ENCODE measurements at regions not wholly inside any gene's neighbourhood (a gene's known extent, or its start where the extent isn't known, plus 50 kb on each side); places are given as distances from the start of the nearest gene placed in this dataset.
"Not testable (repeated sequence)": the region's sequence is repeated elsewhere in the genome, so short reads cannot be mapped to it uniquely, and the experiment has no call there.

DNA sequence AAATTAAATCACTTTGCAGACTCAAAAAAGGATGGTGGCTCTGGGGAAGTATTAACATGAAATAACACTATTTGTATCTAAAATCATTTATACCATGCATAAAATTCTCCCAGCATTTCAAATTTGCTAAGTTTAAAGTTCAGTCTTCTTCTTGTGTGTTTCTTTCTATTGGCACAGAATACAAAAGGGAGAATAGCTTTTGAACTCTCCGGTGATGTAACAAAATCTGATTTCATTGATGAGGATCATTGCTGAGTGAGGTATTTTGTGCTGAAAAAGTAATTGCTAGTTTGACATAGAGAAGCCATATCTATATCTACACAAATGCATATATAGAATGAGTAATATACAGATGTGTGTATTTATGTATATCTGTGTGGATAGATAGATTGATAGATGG, 174.8 kb downstream of the LACC1 start:
- DNase-seq (ENCODE audit: low read depth in 3 of 3), result no peak

DNA sequence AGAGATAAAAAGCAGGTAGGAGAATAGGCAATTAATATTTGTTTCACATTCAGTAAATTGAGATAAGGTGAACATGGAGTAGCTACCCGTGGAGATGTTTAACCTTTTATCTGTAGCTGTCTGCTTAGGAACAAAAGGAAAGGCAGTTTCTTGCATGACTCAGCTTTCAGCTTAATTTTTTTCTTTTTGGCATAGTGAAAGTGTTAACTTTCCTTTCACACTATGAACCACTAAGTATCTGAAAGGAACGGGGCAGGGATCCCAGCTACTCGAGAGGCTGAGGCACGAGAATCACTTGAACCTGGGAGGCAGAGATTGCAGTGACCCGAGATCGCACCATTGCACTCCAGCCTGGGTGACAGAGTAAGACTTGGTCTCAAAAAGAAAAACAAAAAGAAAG, 176.0 kb downstream of the LACC1 start:
- not testable (repeated sequence) for DNase-seq (ENCODE audit: low read depth in 3 of 3)

DNA sequence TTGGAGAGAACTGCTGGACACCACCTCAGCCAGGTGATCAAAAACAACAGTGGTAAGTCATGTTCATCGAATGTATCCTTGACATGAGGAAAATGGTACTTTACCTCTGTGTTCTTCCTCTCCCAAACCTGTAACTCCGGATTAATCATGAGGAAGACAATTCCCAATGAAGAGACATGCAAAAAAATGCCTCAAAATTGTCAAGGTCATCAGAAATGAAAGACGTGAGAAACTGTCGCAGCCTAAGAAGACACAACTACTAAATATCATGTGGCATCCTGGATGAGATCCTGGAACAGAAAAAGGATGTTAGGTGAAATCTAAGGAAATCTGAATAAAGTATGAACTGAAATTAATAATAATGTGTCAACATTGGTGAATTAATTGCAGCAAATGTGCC, 178.4 kb downstream of the LACC1 start:
- no peak for DNase-seq (ENCODE audit: low read depth in 3 of 3)

DNA sequence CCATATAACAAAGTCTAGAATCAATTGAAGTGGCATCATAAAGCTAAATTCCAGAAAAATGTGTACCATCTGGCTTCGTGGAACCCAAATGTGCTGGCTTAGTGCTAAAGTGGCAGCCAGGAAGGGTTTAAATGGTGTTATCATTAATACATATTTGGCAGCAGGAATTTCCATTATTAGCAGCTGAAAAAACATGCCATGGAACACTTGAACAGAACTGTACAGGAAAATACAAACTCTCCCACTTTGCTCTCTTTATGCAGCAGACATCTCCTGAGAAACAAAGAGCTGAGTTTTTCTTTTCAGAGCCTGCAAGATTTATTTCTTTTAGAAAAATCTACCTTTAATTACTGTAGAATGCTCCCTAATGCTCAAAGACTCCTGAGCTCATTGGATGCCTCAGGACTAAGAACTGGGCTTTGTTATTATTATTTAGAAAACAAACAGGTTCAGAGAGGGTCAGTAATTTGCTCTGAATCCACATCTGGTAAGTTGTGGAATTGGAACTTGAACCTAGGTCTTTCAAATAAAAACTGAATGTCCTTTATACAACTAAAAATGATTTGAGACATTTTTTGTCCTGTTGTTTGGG, 179.0 kb downstream of the LACC1 start:
- DNase-seq (ENCODE audit: low read depth in 3 of 3), result no peak

DNA sequence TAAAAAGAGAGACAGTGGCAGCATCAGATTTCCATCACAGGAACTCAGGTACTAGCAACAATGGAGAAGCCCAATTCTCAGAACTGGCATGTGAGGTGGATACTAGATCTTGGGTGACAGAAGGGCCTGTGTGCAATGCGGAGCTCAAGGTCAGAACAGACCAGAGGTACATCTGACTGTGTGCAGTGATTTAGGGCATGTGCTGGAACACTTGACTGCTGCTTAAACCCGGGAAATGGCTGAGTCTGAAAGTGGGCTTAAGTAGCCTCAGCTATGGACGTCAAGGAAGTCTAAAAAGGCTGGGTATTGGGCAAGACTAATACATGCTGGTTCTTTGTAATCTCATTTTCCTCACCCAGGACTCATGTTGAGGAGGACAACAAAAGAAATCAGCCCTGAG, 182.2 kb downstream of the LACC1 start:
- DNase-seq (ENCODE audit: low read depth in 3 of 3), result no peak

DNA sequence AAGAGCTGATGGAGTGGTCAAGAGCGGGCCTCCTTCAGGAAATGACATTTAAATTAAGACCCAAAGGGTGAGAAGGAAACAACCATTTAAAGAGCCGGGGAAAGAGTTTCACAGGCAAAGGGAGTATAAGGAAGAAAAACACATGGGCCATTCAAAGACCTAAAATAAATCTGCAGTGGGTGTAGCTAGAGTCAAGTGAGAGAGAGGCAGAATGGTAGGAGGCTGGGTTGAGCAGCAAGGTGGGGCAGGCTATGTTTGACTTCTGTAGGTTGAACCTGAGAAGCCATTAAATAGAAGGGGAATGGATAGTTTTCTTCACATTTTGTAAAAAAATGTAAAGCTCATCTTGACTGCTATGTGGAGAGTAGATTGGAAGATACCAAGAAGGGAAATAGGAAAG, 183.8 kb downstream of the LACC1 start:
- DNase-seq (ENCODE audit: low read depth in 3 of 3), result no peak

DNA sequence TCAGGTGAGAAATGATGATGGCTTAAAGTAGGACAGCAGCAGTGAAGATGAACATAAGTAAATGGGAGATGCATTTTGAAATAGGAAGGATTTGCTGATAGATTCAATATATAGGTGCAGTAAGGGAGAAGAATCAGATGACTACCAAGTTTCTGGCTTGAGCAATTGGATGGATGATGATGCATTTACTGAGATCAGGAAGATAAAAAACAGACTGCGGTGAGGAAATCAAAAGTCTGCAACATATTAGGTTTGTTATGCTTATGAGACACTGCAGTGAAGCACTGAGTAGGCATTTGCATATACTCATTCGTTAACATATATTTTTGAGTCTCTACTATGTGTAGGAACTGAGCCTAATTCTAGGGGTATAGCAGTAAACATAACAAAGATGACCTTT, 184.2 kb downstream of the LACC1 start:
- no peak for DNase-seq (ENCODE audit: low read depth in 3 of 3)

DNA sequence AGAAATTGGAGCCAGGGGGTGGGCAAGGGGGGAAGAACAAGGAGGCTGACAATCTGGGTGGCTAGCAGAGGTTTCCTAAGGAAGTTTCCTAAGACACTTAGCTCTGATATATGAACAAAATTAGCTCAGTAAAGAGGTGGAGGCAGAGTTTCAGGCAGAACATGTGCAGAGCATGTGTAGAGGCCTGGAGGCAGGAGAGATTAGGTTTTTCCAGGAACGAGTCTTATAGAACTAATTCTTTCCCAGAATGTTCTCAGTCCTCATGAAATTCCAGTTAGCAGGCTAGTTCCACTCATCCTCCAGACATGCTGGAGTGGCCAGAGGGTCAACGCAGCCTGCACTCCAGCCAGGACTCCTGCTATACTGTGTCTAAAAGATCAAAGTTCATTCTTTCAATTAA, 184.7 kb downstream of the LACC1 start:
- no peak for DNase-seq (ENCODE audit: low read depth in 3 of 3)

DNA sequence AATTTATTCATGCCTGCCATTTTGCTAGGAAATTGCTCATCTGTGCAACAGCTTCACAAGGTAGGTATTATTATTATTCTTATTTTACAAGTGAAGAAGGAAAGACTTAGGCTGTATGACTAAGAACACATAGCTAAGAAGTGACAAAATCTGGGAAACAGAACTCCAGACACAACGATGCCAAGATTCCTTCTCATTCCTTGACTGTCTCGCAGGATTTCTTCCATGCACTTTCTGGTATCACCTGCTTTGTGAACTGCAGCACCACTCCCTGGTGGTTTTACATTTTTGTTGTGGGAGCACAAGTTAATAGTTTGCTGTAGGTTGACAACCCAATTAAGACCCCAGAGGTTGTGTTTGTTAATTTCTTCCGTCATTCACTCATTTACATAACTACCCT, 188.5 kb downstream of the LACC1 start:
- no peak for DNase-seq (ENCODE audit: low read depth in 3 of 3)

DNA sequence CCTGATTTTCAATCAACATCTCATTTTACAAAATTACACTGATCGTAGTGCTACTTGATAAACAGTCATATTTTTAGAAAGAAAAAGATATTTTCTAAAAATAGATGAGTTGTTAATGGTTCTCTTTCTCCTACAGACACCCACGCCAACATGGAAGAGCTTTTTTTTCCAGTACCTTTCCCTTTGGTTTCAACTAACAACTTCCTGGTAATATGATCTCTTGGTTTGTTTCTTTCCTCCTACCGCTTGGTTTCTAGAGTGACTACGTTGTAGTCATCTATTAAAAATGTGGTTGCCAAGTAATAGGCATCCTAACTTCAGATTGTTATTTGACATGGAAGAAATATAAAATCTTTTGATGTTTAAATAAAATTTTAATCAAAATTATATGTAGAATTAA, 189.0 kb downstream of the LACC1 start:
- no peak for DNase-seq (ENCODE audit: low read depth in 3 of 3)

DNA sequence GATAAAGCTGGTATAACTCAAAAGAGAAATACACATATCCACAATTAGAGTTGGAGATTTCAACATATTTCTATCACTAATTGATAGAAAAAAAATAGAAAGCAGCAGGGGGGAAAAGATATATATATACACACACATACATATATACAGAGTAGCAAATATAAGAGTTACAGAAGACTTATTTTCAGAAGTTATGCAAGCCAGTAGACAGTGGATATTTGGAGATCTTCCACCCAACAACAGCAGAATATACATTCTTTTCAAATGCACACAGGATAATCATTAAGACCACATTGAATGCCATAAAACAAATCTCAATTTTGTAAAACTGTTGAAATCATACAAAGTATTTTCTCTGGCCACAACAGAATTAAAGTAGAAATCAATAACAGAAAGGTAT, 192.8 kb downstream of the LACC1 start:
- no peak for DNase-seq (ENCODE audit: low read depth in 3 of 3)

DNA sequence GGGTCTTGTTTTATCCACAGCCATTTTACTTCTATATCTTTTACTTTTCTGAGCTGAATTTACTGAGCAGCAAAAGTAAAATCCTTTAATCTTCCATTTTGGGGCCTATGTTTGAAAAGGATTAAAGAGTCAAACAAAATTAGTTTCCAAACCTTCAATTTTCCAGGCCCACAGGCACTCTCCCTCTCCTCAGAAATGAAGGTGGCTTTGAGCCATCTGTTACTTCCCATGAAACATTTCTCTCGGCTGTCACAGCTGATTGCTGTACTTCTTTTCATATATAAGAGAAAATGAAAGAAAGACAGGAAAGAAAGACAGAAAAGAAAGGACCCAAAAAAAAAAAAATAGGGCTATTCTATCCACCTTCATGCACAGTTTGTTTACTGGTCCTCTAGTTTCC, 194.9 kb downstream of the LACC1 start:
- DNase-seq (ENCODE audit: low read depth in 3 of 3), result no peak

DNA sequence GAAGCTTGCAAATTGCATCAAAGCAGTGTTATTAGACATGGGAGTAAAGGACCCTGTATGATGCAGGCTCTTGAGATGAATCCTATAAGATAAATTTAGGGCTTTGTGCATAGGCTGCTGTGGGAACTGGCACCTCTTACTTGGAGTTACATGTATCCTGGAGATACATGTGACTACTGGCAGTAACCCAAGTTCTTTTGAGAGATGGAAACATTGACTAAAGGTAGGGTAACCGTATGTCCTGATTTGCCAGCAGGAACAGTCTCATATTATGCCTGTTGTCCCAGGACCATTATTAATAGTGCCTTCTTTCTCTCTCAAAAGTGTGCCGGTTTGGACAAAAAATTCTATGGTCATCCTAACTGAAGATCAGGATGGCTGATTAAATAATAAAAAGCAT, 195.4 kb downstream of the LACC1 start:
- no peak for DNase-seq (ENCODE audit: low read depth in 3 of 3)

DNA sequence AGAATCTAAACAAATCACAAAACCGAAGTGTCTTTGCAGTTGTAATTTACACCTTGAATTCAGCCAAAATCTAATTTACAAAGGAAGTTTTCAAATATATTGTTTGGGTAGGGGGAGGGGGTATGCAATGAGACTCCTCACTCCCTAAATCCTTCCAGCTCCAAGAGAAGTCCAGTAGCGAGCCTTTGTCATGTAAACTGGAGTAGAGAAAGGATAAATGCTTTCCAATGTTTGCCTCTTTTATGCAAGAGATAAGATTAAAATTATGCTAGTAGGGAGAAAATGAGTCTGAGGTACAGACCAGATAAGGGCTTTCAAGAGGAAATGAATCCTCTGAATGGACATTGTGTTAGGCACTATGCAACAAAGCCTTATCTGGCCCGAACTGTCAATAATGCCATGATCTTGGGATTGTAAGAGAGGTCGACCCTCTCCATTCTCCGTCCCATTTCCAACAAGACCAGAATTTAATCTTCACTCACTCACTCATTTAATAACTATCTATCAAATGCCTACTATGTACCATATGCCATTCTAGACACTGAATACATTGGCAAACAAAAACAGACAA, 199.2 kb downstream of the LACC1 start:
- no peak for DNase-seq (ENCODE audit: low read depth in 3 of 3)

DNA sequence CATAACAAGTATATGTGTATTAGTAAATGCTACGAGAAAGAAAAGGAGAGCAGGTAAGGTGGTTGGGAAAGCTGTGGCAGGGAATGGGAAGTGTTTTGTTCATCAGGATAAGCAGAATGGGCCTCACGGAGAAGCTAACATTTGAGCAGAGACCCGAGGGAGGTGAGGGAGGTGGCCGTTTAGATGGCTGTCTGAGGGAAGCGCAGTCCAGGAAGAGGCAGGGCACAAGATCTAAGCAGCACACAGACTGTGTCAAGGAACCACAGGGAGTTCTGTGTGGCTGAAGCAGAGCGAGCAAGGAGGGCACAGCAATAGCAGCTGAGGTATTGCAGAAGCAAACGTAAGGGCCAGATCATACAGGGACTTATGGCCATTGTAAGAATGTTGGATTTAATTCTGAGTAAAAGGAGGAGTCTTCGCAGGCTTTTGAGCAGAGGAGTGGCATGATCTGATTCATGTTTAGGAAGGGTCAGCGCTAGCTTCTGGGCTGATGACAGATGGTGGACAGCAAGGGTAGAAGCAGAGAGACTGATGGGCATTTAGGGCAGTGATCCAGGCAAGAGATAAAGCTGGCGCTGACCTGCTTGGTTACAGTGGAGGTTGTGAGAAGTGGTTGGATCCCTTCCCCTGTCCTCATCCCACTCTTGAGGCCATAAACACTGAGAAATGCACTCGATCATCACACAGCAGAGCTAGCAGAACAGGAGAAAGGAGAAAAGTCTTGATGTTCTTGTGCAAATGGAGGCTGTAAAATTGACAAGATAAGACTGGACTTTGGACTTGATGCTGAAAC, 199.9 kb downstream of the LACC1 start:
- DNase-seq (ENCODE audit: low read depth in 3 of 3), result no peak

DNA sequence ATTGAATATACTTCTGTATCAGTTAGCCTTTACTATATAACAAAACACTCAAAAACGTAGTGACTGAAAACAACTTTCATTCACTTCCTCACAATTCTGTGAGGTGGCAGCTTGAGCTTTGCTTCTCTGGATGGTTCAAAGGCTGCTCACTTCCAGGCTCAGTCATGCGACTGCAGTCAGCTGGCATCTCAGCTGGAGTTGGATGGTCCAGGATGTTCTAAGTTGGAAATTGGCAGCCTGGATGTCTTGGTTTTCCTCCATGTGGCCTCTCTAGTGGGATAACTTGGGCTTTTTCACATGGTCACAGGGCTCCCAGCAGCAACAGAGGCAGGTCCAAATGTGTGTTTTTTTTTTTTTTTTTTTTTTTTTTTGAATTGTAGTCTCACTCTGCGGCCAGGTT, 204.4 kb downstream of the LACC1 start:
- DNase-seq (ENCODE audit: low read depth in 3 of 3), result no peak

DNA sequence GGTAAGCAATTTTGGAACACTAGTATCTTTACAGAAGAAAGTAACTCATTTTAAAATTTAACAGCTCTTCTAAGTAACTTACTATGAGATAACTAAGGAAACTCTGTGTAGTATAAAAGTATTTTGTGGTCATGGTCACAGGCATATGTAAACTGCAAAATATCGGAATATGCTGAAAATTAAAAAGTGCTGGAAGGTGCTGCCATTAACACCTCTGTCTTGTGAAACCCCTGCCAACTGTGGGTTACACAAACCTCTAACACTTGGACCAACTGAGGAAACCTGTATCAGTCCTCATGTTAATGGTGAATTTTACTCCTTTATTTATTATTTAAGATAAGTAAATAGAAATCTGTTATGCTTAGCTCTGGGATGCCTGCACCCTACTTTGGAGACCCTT, 206.7 kb downstream of the LACC1 start:
- DNase-seq (ENCODE audit: low read depth in 3 of 3), result no peak

DNA sequence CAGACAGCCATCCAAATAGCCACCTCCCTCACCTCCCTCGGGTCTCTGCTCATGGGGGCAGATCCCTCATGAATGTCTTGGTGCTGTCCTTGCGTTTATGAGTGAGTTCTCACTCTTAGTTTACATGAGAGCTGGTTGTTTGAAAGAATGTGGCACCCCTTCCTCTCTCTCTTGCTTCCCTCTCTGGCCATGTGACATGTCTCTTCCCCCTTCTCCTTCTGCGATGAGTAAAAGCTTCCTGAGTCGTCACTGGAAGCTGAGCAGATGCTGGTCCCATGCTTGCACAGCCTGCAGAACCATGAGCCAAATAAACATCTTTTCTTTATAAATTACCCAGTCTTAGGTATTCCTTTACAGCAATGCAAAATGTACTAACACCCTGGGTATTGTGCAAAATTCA, 208.7 kb downstream of the LACC1 start:
- DNase-seq (ENCODE audit: low read depth in 3 of 3), result no peak

DNA sequence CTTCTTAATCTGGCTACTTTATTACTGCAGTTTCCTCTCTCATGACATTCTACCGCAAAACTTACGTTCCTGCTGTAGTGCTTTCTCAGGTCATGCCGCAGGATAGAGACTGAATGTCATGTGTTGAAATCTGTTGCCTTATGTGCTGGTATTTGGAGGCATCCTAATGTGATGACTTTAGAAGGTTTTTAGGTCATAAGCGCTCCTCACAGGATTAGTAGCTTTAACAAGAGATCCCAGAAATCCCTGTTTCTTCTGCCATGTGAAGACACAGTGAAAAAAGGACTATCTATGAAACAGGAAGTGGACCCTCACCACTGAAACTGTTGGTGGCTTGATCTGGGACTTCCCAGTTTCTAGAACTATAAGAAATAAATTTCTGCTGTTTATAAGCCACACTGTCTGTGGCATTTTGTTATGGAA, 209.3 kb downstream of the LACC1 start:
- DNase-seq (ENCODE audit: low read depth in 3 of 3), result no peak

DNA sequence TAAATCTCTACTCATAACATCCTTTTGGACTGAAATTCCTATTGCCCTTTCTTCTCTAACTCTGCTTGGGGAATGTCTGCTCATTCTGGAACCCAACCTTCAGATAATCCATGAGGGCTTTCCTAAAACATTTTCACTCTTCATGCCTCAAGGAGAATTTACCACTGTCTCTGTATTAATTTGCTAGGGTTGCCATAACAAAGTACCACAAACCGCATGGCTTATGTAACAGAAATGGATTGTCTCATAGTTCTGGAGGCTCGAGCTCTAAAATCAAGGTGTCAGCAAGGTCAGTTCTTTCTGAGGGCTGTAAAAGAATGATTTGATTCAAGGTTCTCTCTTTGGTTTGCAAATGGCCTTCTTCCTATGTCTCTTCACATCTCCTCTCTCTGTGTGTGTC, 209.7 kb downstream of the LACC1 start:
- DNase-seq (ENCODE audit: low read depth in 3 of 3), result no peak

DNA sequence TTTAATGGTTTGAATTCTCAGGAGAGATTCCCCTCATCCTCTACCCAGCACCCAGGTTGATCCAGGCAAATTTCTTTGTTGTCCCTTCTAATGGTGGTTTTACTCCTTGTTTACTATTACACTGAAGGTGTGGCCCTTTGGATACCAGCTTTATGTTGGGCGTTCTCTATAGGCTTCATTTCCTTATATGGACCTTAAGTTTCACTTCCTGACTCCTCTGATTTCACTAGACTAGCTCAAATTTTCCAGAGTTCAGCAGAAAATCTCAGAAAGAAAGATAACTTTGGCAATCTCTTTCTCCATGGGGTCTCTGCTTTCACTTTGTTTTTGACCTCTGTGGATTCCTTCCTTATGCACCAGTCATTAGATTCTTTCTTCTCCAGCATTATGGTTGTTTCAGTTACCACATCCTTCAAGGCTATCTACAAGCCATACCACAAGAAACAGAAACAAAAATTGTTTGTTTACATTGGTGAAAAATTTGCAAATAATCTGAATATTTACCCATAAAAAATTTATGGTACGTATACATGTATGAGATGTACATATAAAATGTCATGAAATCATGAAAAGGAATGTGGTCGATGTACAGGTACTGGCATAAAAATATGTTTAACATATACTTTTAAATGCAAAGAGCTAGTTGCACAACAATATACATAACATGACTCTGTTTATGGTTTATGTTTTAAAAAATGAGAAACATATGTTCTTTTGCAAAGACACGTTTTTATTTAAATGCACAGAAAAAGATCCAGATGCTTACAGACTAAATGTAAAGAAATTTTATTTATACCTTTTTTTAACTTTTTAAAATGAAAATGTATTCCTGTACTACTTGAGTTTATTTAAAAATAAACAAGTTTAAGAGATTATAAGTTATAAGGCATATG, 212.6 kb downstream of the LACC1 start:
- DNase-seq (ENCODE audit: low read depth in 3 of 3), result no peak
